ENCODE measurements at regions not wholly inside any gene's neighbourhood (a gene's known extent, or its start where the extent isn't known, plus 50 kb on each side); places are given as distances from the start of the nearest gene placed in this dataset.

GRCh38 chr4:4594285-4594920 lies 52.6 kb upstream of the STX18 start:
- no peak for DNase-seq

- DNase-seq = no peak
These were observed 51.9 kb upstream of the STX18 start for GRCh38 chr4:4593596-4594284.

GRCh38 chr4:4592414-4592813 lies 50.6 kb upstream of the STX18 start:
- DNase-seq = no peak

All from islet precursor cell (in vitro differentiated cells).